ENCODE measurements at regions not wholly inside any gene's neighbourhood (a gene's known extent, or its start where the extent isn't known, plus 50 kb on each side); places are given as distances from the start of the nearest gene placed in this dataset.

DNA sequence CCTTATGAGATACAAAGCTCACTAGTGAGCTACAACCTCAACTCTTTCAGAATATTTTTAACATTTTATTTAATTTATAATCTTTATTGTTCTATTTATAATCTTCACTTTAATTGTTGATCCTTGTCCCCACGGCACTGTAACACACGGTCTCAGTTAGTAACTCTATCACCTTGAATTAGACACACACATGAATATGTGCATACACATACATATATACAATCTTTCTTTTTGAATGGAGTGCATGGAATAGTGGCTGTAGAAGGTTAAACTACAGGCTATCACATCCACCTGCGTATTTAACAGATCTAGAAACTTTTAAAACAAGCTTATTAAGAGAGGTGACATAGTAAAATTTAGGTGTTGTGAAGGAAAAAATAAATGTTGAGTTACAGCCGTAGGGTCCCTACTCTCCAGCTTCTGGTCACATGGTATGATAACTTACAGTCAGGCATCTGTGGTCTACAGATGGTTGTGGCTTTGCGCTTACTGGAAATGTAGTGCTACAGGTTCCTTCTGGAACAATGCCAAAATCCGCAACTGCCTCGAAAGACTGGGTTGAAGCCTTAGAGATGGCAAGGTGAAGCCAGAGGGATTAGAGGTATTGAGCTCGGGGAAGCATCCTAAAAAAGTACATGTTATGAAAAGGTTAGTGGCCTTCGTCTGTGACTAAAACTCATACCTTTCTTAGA lies 1324.1 kb upstream of the SLC39A10 start:
- no peak overlapping the region for H3K27ac ChIP-seq (ENCODE audit: low read length in 2 of 2)
- H3K4me3 Mint-ChIP-seq, result no peak overlapping the region
- no peak for ATAC-seq (ENCODE audit: low read depth)
- H3K4me3 ChIP-seq (ENCODE audit: control extremely low read depth in 1 of 5, extremely low read depth in 1 of 5, insufficient read depth in 1 of 5, low read depth in 2 of 5, low read length in 4 of 5), result no peak overlapping the region
- H4K20me1 ChIP-seq (ENCODE audit: control insufficient read depth, insufficient read depth, low read length, poor library complexity, severe bottlenecking), result no peaks in the 10 kb centered on the region
- ChIA-PET POLR2A (no interaction called here), CTCF (no interaction called here)
- no peak overlapping the region for H3K4me2 ChIP-seq (replicated peaks; ENCODE audit: low read depth, low read length, poor library complexity, severe bottlenecking)
- no peaks in the 10 kb centered on the region for H3K27me3 ChIP-seq (replicated peaks in 1 of 4; ENCODE audit: control extremely low read depth in 1 of 4, control insufficient read depth in 3 of 4, insufficient read depth in 4 of 4, low read length in 3 of 4)
- no peaks in the 10 kb centered on the region for H3K36me3 ChIP-seq (replicated peaks in 1 of 2; ENCODE audit: control extremely low read depth in 1 of 2, control insufficient read depth in 1 of 2, extremely low read depth in 1 of 2, insufficient read depth in 2 of 2, low read length in 1 of 2)
- H3K4me1 Mint-ChIP-seq, result no peaks in the 10 kb centered on the region
- H3K9me3 ChIP-seq (ENCODE audit: control extremely low read depth in 1 of 3, control insufficient read depth in 2 of 3, insufficient read depth in 1 of 3, low read length in 2 of 3), result peaks cover 0 to 5% (median 0%) of the 10 kb centered on the region in 3 donors
- no peak overlapping the region for H2AFZ ChIP-seq (ENCODE audit: insufficient read depth, low read depth, low read length, poor library complexity, severe bottlenecking)
- no peak for TF ChIP-seq EZH2 (IDR thresholded peaks at IDR 0.05; ENCODE audit: borderline replicate concordance, insufficient read depth, low read depth, low read length, poor library complexity, severe bottlenecking)
- TF ChIP-seq, protein P1, sequence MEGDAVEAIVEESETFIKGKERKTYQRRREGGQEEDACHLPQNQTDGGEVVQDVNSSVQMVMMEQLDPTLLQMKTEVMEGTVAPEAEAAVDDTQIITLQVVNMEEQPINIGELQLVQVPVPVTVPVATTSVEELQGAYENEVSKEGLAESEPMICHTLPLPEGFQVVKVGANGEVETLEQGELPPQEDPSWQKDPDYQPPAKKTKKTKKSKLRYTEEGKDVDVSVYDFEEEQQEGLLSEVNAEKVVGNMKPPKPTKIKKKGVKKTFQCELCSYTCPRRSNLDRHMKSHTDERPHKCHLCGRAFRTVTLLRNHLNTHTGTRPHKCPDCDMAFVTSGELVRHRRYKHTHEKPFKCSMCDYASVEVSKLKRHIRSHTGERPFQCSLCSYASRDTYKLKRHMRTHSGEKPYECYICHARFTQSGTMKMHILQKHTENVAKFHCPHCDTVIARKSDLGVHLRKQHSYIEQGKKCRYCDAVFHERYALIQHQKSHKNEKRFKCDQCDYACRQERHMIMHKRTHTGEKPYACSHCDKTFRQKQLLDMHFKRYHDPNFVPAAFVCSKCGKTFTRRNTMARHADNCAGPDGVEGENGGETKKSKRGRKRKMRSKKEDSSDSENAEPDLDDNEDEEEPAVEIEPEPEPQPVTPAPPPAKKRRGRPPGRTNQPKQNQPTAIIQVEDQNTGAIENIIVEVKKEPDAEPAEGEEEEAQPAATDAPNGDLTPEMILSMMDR (IDR thresholded peaks at IDR 0.05), result no peak
- no peaks in the 10 kb centered on the region for H3K4me1 ChIP-seq (ENCODE audit: control insufficient read depth in 2 of 2, insufficient read depth in 2 of 2, low read length in 2 of 2)
- intact Hi-C loops (cut with micrococcal nuclease), result no loop called here
- WGBS (ENCODE audit: insufficient coverage), result 75% methylated on average over 4 of the region's 9 CpGs
- no peak overlapping the region for H3K27ac Mint-ChIP-seq
- no peak overlapping the region for H3K9ac ChIP-seq (ENCODE audit: low read length)
- no peak for DNase-seq
- no peaks in the 10 kb centered on the region for H3K9me3 Mint-ChIP-seq (ENCODE audit: insufficient read depth)
- no peaks in the 10 kb centered on the region for H3K79me2 ChIP-seq (ENCODE audit: control insufficient read depth, insufficient read depth, low read length)
- no peaks in the 10 kb centered on the region for H3K27me3 Mint-ChIP-seq

DNA sequence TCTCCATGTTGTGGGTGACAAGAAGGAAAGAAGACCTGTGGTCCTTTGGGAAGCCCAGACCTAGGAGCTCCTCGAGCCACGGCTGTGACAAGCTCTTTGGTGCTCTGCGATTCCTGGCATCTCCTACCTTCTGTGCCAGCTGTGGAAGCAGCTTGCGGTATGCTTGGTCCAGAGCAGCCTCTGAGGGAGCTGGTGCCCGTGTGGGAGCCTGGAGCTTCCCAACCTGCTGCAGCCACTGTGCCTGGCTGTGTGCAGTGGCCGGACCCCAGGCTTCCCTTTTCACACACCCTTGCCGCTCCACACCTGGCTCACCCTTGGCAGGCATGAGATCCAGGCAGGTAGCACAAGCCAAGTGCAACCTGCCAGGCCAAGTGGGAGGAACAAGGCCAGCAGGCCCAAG lies 1328.6 kb upstream of the SLC39A10 start:
- Mint-ChIP-seq H3K4me1 (no peaks in the 10 kb centered on the region), H3K27ac (no peak overlapping the region), H3K27me3 (no peaks in the 10 kb centered on the region), H3K4me3 (no peak overlapping the region), H3K9me3 (ENCODE audit: insufficient read depth) (no peaks in the 10 kb centered on the region)
- H3K9ac ChIP-seq (ENCODE audit: low read length), result no peak overlapping the region
- no peak overlapping the region for H3K4me3 ChIP-seq (ENCODE audit: control extremely low read depth in 1 of 5, extremely low read depth in 1 of 5, insufficient read depth in 1 of 5, low read depth in 2 of 5, low read length in 4 of 5)
- no peak for ATAC-seq (ENCODE audit: low read depth)
- H4K20me1 ChIP-seq (ENCODE audit: control insufficient read depth, insufficient read depth, low read length, poor library complexity, severe bottlenecking), result no peaks in the 10 kb centered on the region
- no peak overlapping the region for H3K27ac ChIP-seq (ENCODE audit: low read length in 2 of 2)
- H3K36me3 ChIP-seq (replicated peaks in 1 of 2; ENCODE audit: control extremely low read depth in 1 of 2, control insufficient read depth in 1 of 2, extremely low read depth in 1 of 2, insufficient read depth in 2 of 2, low read length in 1 of 2), result no peaks in the 10 kb centered on the region
- DNase-seq, result no peak
- WGBS (ENCODE audit: insufficient coverage), result 95% methylated on average over 7 of the region's 7 CpGs
- no peaks in the 10 kb centered on the region for H3K27me3 ChIP-seq (replicated peaks in 1 of 4; ENCODE audit: control extremely low read depth in 1 of 4, control insufficient read depth in 3 of 4, insufficient read depth in 4 of 4, low read length in 3 of 4)
- TF ChIP-seq, protein P1 (IDR thresholded peaks at IDR 0.05), result no peak
- TF ChIP-seq EZH2 (IDR thresholded peaks at IDR 0.05; ENCODE audit: borderline replicate concordance, insufficient read depth, low read depth, low read length, poor library complexity, severe bottlenecking), result no peak
- no peaks in the 10 kb centered on the region for H3K4me1 ChIP-seq (ENCODE audit: control insufficient read depth in 2 of 2, insufficient read depth in 2 of 2, low read length in 2 of 2)
- H3K9me3 ChIP-seq (ENCODE audit: control extremely low read depth in 1 of 3, control insufficient read depth in 2 of 3, insufficient read depth in 1 of 3, low read length in 2 of 3), result peaks cover 0 to 14% (median 0%) of the 10 kb centered on the region in 3 donors
- intact Hi-C loops (cut with micrococcal nuclease), result no loop called here
- H3K4me2 ChIP-seq (replicated peaks; ENCODE audit: low read depth, low read length, poor library complexity, severe bottlenecking), result no peak overlapping the region
- no peaks in the 10 kb centered on the region for H3K79me2 ChIP-seq (ENCODE audit: control insufficient read depth, insufficient read depth, low read length)
- CTCF ChIA-PET, result no interaction called here
- POLR2A ChIA-PET, result no interaction called here
- H2AFZ ChIP-seq (ENCODE audit: insufficient read depth, low read depth, low read length, poor library complexity, severe bottlenecking), result no peak overlapping the region

All from B cell (primary cell).